Body of pancreas (tissue), 4 donors: ENCODE measurements at regions not wholly inside any gene's neighbourhood (a gene's known extent, or its start where the extent isn't known, plus 50 kb on each side); places are given as distances from the start of the nearest gene placed in this dataset.

Source experiments
- POLR2A ChIP-seq, 3 donors: fragments of 450-650 bp; IDR thresholded peaks; one replicate each; pipeline ENCODE4 v1.6.1; 2016; ENCODE audit warnings: antibody characterized with exemption in 3 of 3, mild to moderate bottlenecking in 2 of 3
- TF ChIP-seq, protein P1 (sequence below), 7 experiments: fragments of 450-650 bp in 4 of 7; fragments of 200-600 bp in 3 of 7; sonication (generic) in 3 of 7; IDR thresholded peaks; one replicate each; pipeline ENCODE4 v1.5.1; 2016 to 2019; ENCODE audit warnings: antibody characterized with exemption in 7 of 7

DNA sequence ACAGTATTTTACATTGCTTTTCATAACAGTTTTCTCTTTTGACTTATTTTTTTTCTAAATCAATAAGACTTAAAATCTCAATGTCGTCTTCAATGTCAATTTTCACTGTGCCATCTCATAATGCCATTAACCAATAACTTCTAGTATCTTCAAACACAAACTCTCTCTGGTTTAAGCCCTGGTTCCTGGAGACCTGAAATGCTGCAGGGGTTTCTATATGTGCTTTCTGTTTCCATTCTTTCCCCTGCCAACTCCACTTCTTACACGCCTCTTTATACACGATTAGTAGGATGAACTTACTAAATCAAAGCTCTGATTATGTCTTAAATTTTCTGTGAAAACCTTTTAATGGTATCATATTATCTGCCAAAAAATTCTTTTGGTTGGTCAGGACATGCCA lies 191.4 kb downstream of the AMY1C start:
- TF ChIP-seq, protein P1, sequence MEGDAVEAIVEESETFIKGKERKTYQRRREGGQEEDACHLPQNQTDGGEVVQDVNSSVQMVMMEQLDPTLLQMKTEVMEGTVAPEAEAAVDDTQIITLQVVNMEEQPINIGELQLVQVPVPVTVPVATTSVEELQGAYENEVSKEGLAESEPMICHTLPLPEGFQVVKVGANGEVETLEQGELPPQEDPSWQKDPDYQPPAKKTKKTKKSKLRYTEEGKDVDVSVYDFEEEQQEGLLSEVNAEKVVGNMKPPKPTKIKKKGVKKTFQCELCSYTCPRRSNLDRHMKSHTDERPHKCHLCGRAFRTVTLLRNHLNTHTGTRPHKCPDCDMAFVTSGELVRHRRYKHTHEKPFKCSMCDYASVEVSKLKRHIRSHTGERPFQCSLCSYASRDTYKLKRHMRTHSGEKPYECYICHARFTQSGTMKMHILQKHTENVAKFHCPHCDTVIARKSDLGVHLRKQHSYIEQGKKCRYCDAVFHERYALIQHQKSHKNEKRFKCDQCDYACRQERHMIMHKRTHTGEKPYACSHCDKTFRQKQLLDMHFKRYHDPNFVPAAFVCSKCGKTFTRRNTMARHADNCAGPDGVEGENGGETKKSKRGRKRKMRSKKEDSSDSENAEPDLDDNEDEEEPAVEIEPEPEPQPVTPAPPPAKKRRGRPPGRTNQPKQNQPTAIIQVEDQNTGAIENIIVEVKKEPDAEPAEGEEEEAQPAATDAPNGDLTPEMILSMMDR (IDR thresholded peaks at IDR 0.05), result no peak
- TF ChIP-seq POLR2A (IDR thresholded peaks at IDR 0.05), result no peak
